IMR-90 (cell line): ENCODE measurements at regions not wholly inside any gene's neighbourhood (a gene's known extent, or its start where the extent isn't known, plus 50 kb on each side); places are given as distances from the start of the nearest gene placed in this dataset.

ENCODE experiments used
- ATAC-seq: fragments of 200-7000 bp; cut with Tn5 transposase; 2 replicates; pipeline ENCODE4 v1.9.1; 2020; ENCODE audit warnings: low read depth, mild to moderate bottlenecking, moderate library complexity
- BruUV-seq: library from RNA; stranded (reverse); fragments of 400-500 nt; replicated peaks from 2 replicates; lab custom pipeline; 2021; lab: Mats Ljungman, UMichigan
- CTCF ChIA-PET: fragments of 300-600 bp; formaldehyde crosslinking; extraction: SDS; loops from one replicate; lab custom pipeline; 2021; ENCODE audit warnings: antibody characterized with exemption; lab: Yijun Ruan, JAX
- POLR2A ChIA-PET: fragments of 300-600 bp; sonication (Branson Sonifier 250); formaldehyde crosslinking; loops from one replicate; lab custom pipeline; 2022; ENCODE audit warnings: antibody characterized with exemption; ENCODE audit not compliant: unreplicated experiment; lab: Charles Lee
- DNase-seq: peaks from one replicate; pipeline ENCODE4 v3.0.0; 2013
- H2AFZ ChIP-seq: replicated peaks from 2 replicates; pipeline ENCODE3; 2013; ENCODE audit warnings: low read length, mild to moderate bottlenecking; ENCODE audit not compliant: poor library complexity
- H2AK5ac ChIP-seq: 2 replicates; pipeline ENCODE4 v1.6.1; 2013; ENCODE audit warnings: low read depth, low read length, inconsistent platforms
- H2AK9ac ChIP-seq: replicated peaks from 2 replicates; pipeline ENCODE3; 2013; ENCODE audit warnings: mild to moderate bottlenecking, low read depth, low read length, moderate library complexity; ENCODE audit not compliant: poor library complexity
- H2BK120ac ChIP-seq: 2 replicates; pipeline ENCODE4 v1.6.1; 2013; ENCODE audit warnings: low read depth, low read length, inconsistent platforms
- H2BK15ac ChIP-seq: 3 replicates; pipeline ENCODE4 v1.6.1; 2013; ENCODE audit warnings: low read depth, low read length, inconsistent platforms
- H2BK20ac ChIP-seq: 2 replicates; pipeline ENCODE4 v1.6.1; 2013; ENCODE audit warnings: low read depth, mild to moderate bottlenecking, inconsistent platforms, low read length, moderate library complexity
- H2BK5ac ChIP-seq: 2 replicates; pipeline ENCODE4 v1.6.1; 2013; ENCODE audit warnings: mild to moderate bottlenecking, low read depth, low read length, inconsistent platforms; ENCODE audit not compliant: poor library complexity, severe bottlenecking
- H3K14ac ChIP-seq: replicated peaks from 2 replicates; pipeline ENCODE4 v1.6.1; 2013; ENCODE audit warnings: low read depth, low read length, inconsistent platforms
- H3K18ac ChIP-seq: 2 replicates; pipeline ENCODE4 v1.6.1; 2013; ENCODE audit warnings: low read depth, low read length, control low read depth
- H3K23ac ChIP-seq: 2 replicates; pipeline ENCODE4 v1.6.1; 2013; ENCODE audit warnings: low read depth, low read length, inconsistent platforms
- H3K27ac ChIP-seq: 2 replicates; pipeline ENCODE4 v1.5.1; 2013; ENCODE audit warnings: mild to moderate bottlenecking, control low read depth, low read length; ENCODE audit not compliant: insufficient read depth
- H3K27me3 ChIP-seq: 2 replicates; pipeline ENCODE4 v1.6.1; 2013; ENCODE audit warnings: low read length; ENCODE audit not compliant: control insufficient read depth, insufficient read depth
- H3K36me3 ChIP-seq: 2 replicates; pipeline ENCODE4 v1.6.1; 2013; ENCODE audit warnings: low read length, mixed read lengths; ENCODE audit not compliant: control insufficient read depth, insufficient read depth
- H3K4ac ChIP-seq: 2 replicates; pipeline ENCODE4 v1.6.1; 2013; ENCODE audit warnings: low read depth, low read length, inconsistent platforms
- H3K4me1 ChIP-seq: 2 replicates; pipeline ENCODE4 v1.6.1; 2013; ENCODE audit warnings: low read length, mixed read lengths; ENCODE audit not compliant: control insufficient read depth, insufficient read depth
- H3K4me2 ChIP-seq: 2 replicates; pipeline ENCODE4 v1.6.1; 2013; ENCODE audit warnings: low read depth, mild to moderate bottlenecking, control low read depth, low read length, moderate library complexity
- H3K4me3 ChIP-seq: 2 replicates; pipeline ENCODE4 v1.5.1; 2013; ENCODE audit warnings: low read depth, mild to moderate bottlenecking, control low read depth, low read length, moderate library complexity; ENCODE audit not compliant: insufficient read depth
- H3K56ac ChIP-seq: 2 replicates; pipeline ENCODE4 v1.6.1; 2013; ENCODE audit warnings: low read length, inconsistent platforms; ENCODE audit not compliant: insufficient read depth; ENCODE audit errors: extremely low read depth
- H3K79me1 ChIP-seq, 2 experiments: 2 replicates each; pipeline ENCODE4 v1.6.1; 2013; ENCODE audit warnings: low read length in 2 of 2, inconsistent platforms in 1 of 2, low read depth in 1 of 2
- H3K9ac ChIP-seq: 2 replicates; pipeline ENCODE4 v1.6.1; 2013; ENCODE audit warnings: low read depth, low read length, control low read depth
- H3K9me1 ChIP-seq: 2 replicates; pipeline ENCODE4 v1.6.1; 2013; ENCODE audit warnings: low read length, inconsistent platforms; ENCODE audit not compliant: insufficient read depth
- H3K9me3 ChIP-seq: 2 replicates; pipeline ENCODE4 v1.6.1; 2013; ENCODE audit warnings: low read length; ENCODE audit not compliant: control insufficient read depth, insufficient read depth
- H4K20me1 ChIP-seq: 2 replicates; pipeline ENCODE4 v1.6.1; 2013; ENCODE audit warnings: low read length, inconsistent platforms; ENCODE audit not compliant: insufficient read depth
- H4K5ac ChIP-seq: 2 replicates; pipeline ENCODE4 v1.6.1; 2013; ENCODE audit warnings: mild to moderate bottlenecking, low read depth, low read length, control low read depth
- H4K8ac ChIP-seq, 2 experiments: 2 replicates each; pipeline ENCODE4 v1.6.1; 2013; ENCODE audit warnings: low read depth in 2 of 2, low read length in 2 of 2, control low read depth in 1 of 2, inconsistent platforms in 1 of 2
- H4K91ac ChIP-seq: 2 replicates; pipeline ENCODE4 v1.6.1; 2013; ENCODE audit warnings: low read depth, low read length, inconsistent platforms; ENCODE audit not compliant: insufficient read depth
- BHLHE40 ChIP-seq: fragments of 150-350 bp; IDR thresholded peaks from 2 replicates; pipeline ENCODE4 v1.6.1; 2016; ENCODE audit warnings: mild to moderate bottlenecking, low read depth, low read length
- CEBPB ChIP-seq: IDR thresholded peaks from 2 replicates; pipeline ENCODE4 v1.6.1; 2012; ENCODE audit warnings: low read depth, low read length, improper control_type of control experiment
- CHD1 ChIP-seq: IDR thresholded peaks from 2 replicates; pipeline ENCODE4 v1.6.1; 2012; ENCODE audit warnings: low read depth, low read length, improper control_type of control experiment
- CTCF ChIP-seq: conservative IDR thresholded peaks from 2 replicates; pipeline ENCODE4 v1.5.1; 2012; ENCODE audit warnings: mild to moderate bottlenecking, low read depth, low read length, improper control_type of control experiment
- MAFK ChIP-seq: IDR thresholded peaks from 2 replicates; pipeline ENCODE4 v1.6.1; 2012; ENCODE audit warnings: low read depth, low read length, improper control_type of control experiment
- MAZ ChIP-seq: IDR thresholded peaks from 2 replicates; pipeline ENCODE4 v1.6.1; 2012; ENCODE audit warnings: low read depth, mild to moderate bottlenecking, low read length, improper control_type of control experiment, moderate library complexity, borderline replicate concordance
- MXI1 ChIP-seq: IDR thresholded peaks from 2 replicates; pipeline ENCODE4 v1.6.1; 2012; ENCODE audit warnings: low read depth, mild to moderate bottlenecking, low read length, moderate library complexity, borderline replicate concordance
- NFE2L2 ChIP-seq: fragments of 150-350 bp; IDR thresholded peaks from 2 replicates; pipeline ENCODE4 v1.6.1; 2016; ENCODE audit warnings: low read depth, mild to moderate bottlenecking, low read length
- POLR2A ChIP-seq: IDR thresholded peaks from 2 replicates; pipeline ENCODE4 v1.6.1; 2012; ENCODE audit warnings: mild to moderate bottlenecking, low read depth, low read length
- RCOR1 ChIP-seq: IDR thresholded peaks from 2 replicates; pipeline ENCODE4 v1.6.1; 2012; ENCODE audit warnings: mild to moderate bottlenecking, low read length, improper control_type of control experiment; ENCODE audit not compliant: insufficient replicate concordance
- RFX5 ChIP-seq: IDR thresholded peaks from 2 replicates; pipeline ENCODE4 v1.8.0; 2012; ENCODE audit warnings: low read depth, mild to moderate bottlenecking, low read length, moderate library complexity
- SMC3 ChIP-seq: fragments of 150-350 bp; IDR thresholded peaks from 2 replicates; pipeline ENCODE4 v1.6.1; 2016; ENCODE audit warnings: low read depth, mild to moderate bottlenecking, antibody characterized with exemption, low read length, moderate library complexity
- USF2 ChIP-seq: fragments of 150-350 bp; IDR thresholded peaks from 2 replicates; pipeline ENCODE4 v1.6.1; 2017; ENCODE audit warnings: mild to moderate bottlenecking, antibody characterized with exemption, low read length, low read depth
- dilution Hi-C: fragments of 300-500 bp; cut with HindIII; formaldehyde crosslinking; loops from one replicate; pipeline ENCODE4 v1.14.3; 2018; ENCODE audit warnings: low sequenced_read_pairs; ENCODE audit not compliant: unreplicated experiment
- in situ Hi-C: fragments of 300-500 bp; cut with MboI; formaldehyde crosslinking; loops from 3 replicates; pipeline ENCODE4 v1.14.3; 2019; ENCODE audit warnings: low sequenced_read_pairs, inconsistent platforms, mixed read lengths
- intact Hi-C: fragments of 100-400 bp; cut with micrococcal nuclease; formaldehyde crosslinking; loops from 2 replicates; pipeline ENCODE4 v1.10.0; 2022

GRCh38 chr10:21079330-21079658 is 182.2 kb upstream of the NEBL start:
- Histone ChIP-seq H3K36me3 (no peaks in the 10 kb centered on the region), H3K23ac (no peak overlapping the region), H2BK15ac (no peak overlapping the region), H3K27me3 (0 out of 2 replicates have a peak, but pooled peaks cover 2% of the 10 kb centered on the region), H3K4me3 (no peak overlapping the region), H4K5ac (no peak overlapping the region), H3K56ac (no peak overlapping the region), H2BK120ac (no peak overlapping the region), H3K4me2 (no peak overlapping the region), H3K79me1 (no peaks in the 10 kb centered on the region), H4K91ac (no peak overlapping the region), H4K20me1 (no peaks in the 10 kb centered on the region), H3K9me3 (no peaks in the 10 kb centered on the region), H3K4ac (no peak overlapping the region), H4K8ac (no peak overlapping the region), H3K9me1 (no peaks in the 10 kb centered on the region), H2AK5ac (no peak overlapping the region), H3K9ac (no peak overlapping the region), H3K27ac (no peak overlapping the region), H2BK20ac (no peak overlapping the region), H2AFZ (no peak overlapping the region), H3K14ac (no peak overlapping the region), H3K18ac (no peak overlapping the region), H2BK5ac (no peak overlapping the region), H3K4me1 (no peaks in the 10 kb centered on the region), H2AK9ac (no peak overlapping the region)
- ATAC-seq (no peak), DNase-seq (no peak)
- BruUV-seq: no TSS peak
- ChIA-PET POLR2A (no interaction called here), CTCF (interaction anchor here (0.8 kb wide), 1 partner anchor 24 kb away, joined by 3 read pairs; no protein-coding TSS in a partner anchor)
- intact Hi-C loops (loop anchor here (2.0 to 5.0 kb wide), 5 partner anchors 416 to 1988 kb away; no protein-coding TSS in a partner anchor), in situ Hi-C loops (loop anchor here (25.0 kb wide), 3 partner anchors 408 to 883 kb away; no protein-coding TSS in a partner anchor), dilution Hi-C loops (no loop called here)
- TF ChIP-seq NFE2L2 (no peak), CHD1 (no peak), MAZ (no peak), RFX5 (no peak), MXI1 (no peak), CEBPB (no peak), BHLHE40 (no peak), POLR2A (no peak), USF2 (no peak), RCOR1 (no peak), SMC3 (no peak), CTCF (no peak), MAFK (no peak)
